Gastroesophageal sphincter (tissue), 4 donors: ENCODE measurements at regions not wholly inside any gene's neighbourhood (a gene's known extent, or its start where the extent isn't known, plus 50 kb on each side); places are given as distances from the start of the nearest gene placed in this dataset.

Experiments
- ATAC-seq: fragments of 150-250 bp; one replicate; pipeline ENCODE4 v1.9.1; 2016; ENCODE audit warnings: mild to moderate bottlenecking, moderate library complexity
- H3K27ac ChIP-seq, 4 donors: fragments of 200-600 bp; sonication (generic) in 3 of 4; 1 replicate in 3 of 4; 2 replicates in 1 of 4; pipeline ENCODE4 v1.5.1; 2016 to 2019
- H3K27me3 ChIP-seq: fragments of 200-600 bp; sonication (generic); one replicate; pipeline ENCODE4 v1.5.1; 2019
- H3K36me3 ChIP-seq, 2 donors: fragments of 200-600 bp; sonication (generic); one replicate each; pipeline ENCODE4 v1.5.1; 2019; ENCODE audit warnings: control low read depth in 1 of 2
- H3K4me1 ChIP-seq, 3 donors: fragments of 200-600 bp; sonication (generic); 1 replicate in 2 of 3; 2 replicates in 1 of 3; pipeline ENCODE4 v1.5.1; 2016 to 2019; ENCODE audit warnings: control low read depth in 2 of 3
- H3K4me3 ChIP-seq, 2 donors: fragments of 200-600 bp; sonication (generic); one replicate each; pipeline ENCODE4 v1.5.1; 2019; ENCODE audit warnings: mild to moderate bottlenecking in 1 of 2, moderate library complexity in 1 of 2
- H3K9me3 ChIP-seq, 3 donors: fragments of 200-600 bp; sonication (generic); one replicate each; pipeline ENCODE4 v1.5.1; 2017 to 2019; ENCODE audit warnings: control low read depth in 2 of 3
- EP300 ChIP-seq: sonication (generic); formaldehyde crosslinking; IDR thresholded peaks from one replicate; pipeline ENCODE4 v1.6.1; 2017; ENCODE audit warnings: antibody characterized with exemption, mild to moderate bottlenecking
- POLR2A ChIP-seq, 2 donors: fragments of 450-650 bp; IDR thresholded peaks; one replicate each; pipeline ENCODE4 v1.6.1; 2017; ENCODE audit warnings: antibody characterized with exemption in 2 of 2, mild to moderate bottlenecking in 2 of 2, moderate library complexity in 1 of 2
- POLR2AphosphoS5 ChIP-seq: sonication (generic); formaldehyde crosslinking; IDR thresholded peaks from one replicate; pipeline ENCODE4 v1.6.1; 2017; ENCODE audit warnings: antibody characterized with exemption
- WGBS, 2 donors: methylation state at CpG; one replicate each; pipeline ENCODE4 v1.1.5; 2018; ENCODE audit warnings: low coverage in 1 of 2; 5-methylcytosine and 5-hydroxymethylcytosine counted together
- TF ChIP-seq, protein P1 (sequence below), 4 experiments: fragments of 200-600 bp in 2 of 4; fragments of 450-650 bp in 2 of 4; sonication (generic) in 1 of 4; IDR thresholded peaks; one replicate each; pipeline ENCODE4 v1.5.1; 2017 to 2019; ENCODE audit warnings: antibody characterized with exemption in 4 of 4, mild to moderate bottlenecking in 2 of 4, moderate library complexity in 2 of 4

DNA sequence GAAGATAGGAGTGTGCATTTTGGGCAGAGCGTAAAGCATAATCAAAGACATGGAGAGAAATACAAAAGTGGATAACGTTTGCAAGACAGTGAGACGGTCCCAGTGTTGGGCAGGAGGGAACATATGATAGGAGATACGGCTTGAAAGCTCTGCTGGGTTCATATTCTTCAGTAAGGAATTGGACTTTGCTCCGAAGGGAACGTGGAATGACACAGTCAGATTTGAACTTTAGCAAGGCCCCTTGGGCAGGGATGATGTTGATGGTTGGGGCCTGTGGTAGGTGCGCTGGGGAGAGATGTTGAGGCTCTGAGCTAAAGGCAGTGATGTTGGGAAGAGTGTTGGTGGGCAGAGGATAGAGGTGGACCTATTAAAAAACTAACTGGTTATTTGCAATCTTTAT is 143.5 kb upstream of the TBX3 start:
- WGBS, 2 donors: 70 to 90% methylated on average over 6 to 7 of the region's 7 CpGs
- no peak for ATAC-seq
- Histone ChIP-seq H3K36me3 (no peaks in the 10 kb centered on the region), H3K27me3 (no peaks in the 10 kb centered on the region), H3K27ac (no peak overlapping the region), H3K4me1 (no peaks in the 10 kb centered on the region), H3K9me3 (no peaks in the 10 kb centered on the region), H3K4me3 (no peak overlapping the region)
- TF ChIP-seq POLR2AphosphoS5 (no peak), POLR2A (IDR thresholded peaks at IDR 0.05) (no peak), EP300 (no peak)
- TF ChIP-seq, protein P1, sequence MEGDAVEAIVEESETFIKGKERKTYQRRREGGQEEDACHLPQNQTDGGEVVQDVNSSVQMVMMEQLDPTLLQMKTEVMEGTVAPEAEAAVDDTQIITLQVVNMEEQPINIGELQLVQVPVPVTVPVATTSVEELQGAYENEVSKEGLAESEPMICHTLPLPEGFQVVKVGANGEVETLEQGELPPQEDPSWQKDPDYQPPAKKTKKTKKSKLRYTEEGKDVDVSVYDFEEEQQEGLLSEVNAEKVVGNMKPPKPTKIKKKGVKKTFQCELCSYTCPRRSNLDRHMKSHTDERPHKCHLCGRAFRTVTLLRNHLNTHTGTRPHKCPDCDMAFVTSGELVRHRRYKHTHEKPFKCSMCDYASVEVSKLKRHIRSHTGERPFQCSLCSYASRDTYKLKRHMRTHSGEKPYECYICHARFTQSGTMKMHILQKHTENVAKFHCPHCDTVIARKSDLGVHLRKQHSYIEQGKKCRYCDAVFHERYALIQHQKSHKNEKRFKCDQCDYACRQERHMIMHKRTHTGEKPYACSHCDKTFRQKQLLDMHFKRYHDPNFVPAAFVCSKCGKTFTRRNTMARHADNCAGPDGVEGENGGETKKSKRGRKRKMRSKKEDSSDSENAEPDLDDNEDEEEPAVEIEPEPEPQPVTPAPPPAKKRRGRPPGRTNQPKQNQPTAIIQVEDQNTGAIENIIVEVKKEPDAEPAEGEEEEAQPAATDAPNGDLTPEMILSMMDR (IDR thresholded peaks at IDR 0.05): no peak

DNA sequence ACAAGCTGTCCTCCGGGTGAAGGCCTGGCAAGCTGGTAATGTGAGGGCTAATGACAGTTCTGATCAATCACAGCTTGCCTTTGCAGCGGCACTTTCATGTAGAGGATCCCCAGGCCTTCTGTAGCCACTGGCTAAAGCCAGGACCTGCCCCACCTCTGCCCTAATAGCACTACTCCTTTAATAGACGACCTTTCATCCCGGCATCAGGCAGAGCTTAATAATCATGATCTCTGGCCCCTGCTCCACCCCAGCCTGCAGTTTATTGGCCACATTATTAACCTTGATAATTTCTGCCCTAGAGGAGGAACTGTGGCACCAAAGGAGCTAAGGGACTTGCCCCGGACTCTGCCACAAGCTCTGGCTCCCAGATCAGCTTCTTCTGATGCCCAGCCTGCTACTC is 142.3 kb upstream of the TBX3 start:
- WGBS, 2 donors: 62% methylated on average over 4 of the region's 5 CpGs; no CpG with 5 or more reads in 1 of the 2 donors
- no peak for TF ChIP-seq POLR2AphosphoS5
- no peak for TF ChIP-seq POLR2A (IDR thresholded peaks at IDR 0.05)
- TF ChIP-seq, protein P1 (IDR thresholded peaks at IDR 0.05): no peak
- TF ChIP-seq EP300: no peak
- Histone ChIP-seq H3K4me3 (no peak overlapping the region), H3K9me3 (no peaks in the 10 kb centered on the region), H3K36me3 (no peaks in the 10 kb centered on the region), H3K27ac (no peak overlapping the region), H3K27me3 (no peaks in the 10 kb centered on the region), H3K4me1 (no peaks in the 10 kb centered on the region)
- no peak for ATAC-seq

DNA sequence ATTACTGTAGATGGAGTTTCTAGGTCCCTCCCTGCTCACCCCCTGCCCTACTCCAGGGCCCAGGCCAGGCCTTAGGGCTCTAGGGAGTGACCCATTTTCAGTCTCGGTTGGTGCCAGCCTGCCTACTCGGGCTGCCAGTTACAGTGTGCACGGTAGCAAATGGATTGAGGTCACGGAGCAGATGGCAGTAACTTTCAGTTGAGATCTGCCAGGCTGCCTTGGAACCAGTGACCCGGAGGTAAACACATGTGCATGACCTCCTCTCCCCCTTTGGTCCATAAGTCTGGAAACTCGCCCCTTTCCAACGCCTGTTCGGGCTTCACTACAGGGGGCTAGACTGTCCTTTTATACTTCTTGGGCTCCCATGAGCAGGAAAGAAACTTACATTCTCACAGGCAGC is 139.7 kb upstream of the TBX3 start:
- TF ChIP-seq POLR2A (IDR thresholded peaks at IDR 0.05) (no peak), EP300 (no peak), POLR2AphosphoS5 (no peak)
- TF ChIP-seq, protein P1 (IDR thresholded peaks at IDR 0.05): no peak
- H3K27me3 ChIP-seq: no peaks in the 10 kb centered on the region
- H3K27ac ChIP-seq: no peak overlapping the region
- H3K9me3 ChIP-seq: no peaks in the 10 kb centered on the region
- no peaks in the 10 kb centered on the region for H3K4me1 ChIP-seq
- WGBS, 2 donors: 68% methylated on average over 3 of the region's 8 CpGs; no CpG with 5 or more reads in 1 of the 2 donors
- no peaks in the 10 kb centered on the region for H3K36me3 ChIP-seq
- H3K4me3 ChIP-seq: no peak overlapping the region
- no peak for ATAC-seq

DNA sequence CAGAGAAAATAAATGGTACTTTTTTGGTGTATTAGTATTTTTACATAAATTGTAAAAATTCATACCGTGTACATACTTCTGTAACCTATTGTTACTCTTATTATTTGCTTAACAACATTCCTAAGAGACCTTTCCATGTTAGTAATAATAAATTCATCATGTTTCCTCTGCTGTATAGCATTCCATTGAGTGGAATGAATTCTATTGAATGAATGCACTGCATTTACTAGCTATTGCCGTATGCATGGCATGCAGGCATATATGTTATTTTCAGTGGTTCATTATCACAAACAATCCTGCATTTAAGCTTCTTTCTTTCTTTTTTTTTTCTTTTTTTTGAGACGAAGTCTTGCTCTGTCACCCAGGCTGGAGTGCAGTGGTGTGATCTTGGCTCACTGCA is 137.6 kb upstream of the TBX3 start:
- no peaks in the 10 kb centered on the region for H3K36me3 ChIP-seq
- H3K9me3 ChIP-seq: no peaks in the 10 kb centered on the region
- WGBS, 2 donors: 70 to 82% methylated on average over 3 of the region's 3 CpGs
- no peak overlapping the region for H3K27ac ChIP-seq
- no peak for ATAC-seq
- H3K4me3 ChIP-seq: no peak overlapping the region
- no peaks in the 10 kb centered on the region for H3K4me1 ChIP-seq
- TF ChIP-seq POLR2A (IDR thresholded peaks at IDR 0.05) (no peak), POLR2AphosphoS5 (no peak), EP300 (no peak)
- TF ChIP-seq, protein P1 (IDR thresholded peaks at IDR 0.05): no peak
- no peaks in the 10 kb centered on the region for H3K27me3 ChIP-seq

DNA sequence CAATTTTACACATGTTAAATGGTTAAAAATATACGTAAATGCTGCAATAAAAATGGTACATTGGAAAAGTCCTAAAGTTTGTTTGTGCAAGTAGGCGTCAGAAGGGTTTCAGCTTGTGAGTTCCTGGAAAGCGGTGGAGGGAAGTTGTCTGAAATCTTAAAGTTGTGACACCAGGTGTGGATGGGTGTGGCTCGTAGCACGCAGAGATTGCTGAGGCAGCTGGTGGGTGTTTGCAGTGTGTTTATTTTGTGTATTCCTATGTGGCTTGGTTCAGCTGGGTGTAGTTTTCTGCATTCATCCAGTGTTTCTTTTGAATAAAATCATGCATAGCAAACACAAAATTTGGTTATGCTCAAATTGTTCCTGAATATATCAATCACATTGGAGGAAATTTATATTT is 136.8 kb upstream of the TBX3 start:
- ATAC-seq: no peak
- Histone ChIP-seq H3K27ac (no peak overlapping the region), H3K4me1 (no peaks in the 10 kb centered on the region), H3K27me3 (no peaks in the 10 kb centered on the region), H3K9me3 (no peaks in the 10 kb centered on the region), H3K4me3 (no peak overlapping the region), H3K36me3 (no peaks in the 10 kb centered on the region)
- WGBS, 2 donors: 70 to 73% methylated on average over 5 of the region's 5 CpGs
- TF ChIP-seq POLR2A (IDR thresholded peaks at IDR 0.05): no peak
- no peak for TF ChIP-seq POLR2AphosphoS5
- TF ChIP-seq, protein P1 (IDR thresholded peaks at IDR 0.05): no peak
- no peak for TF ChIP-seq EP300
